Neuronal stem cell (in vitro differentiated cells): ENCODE measurements at regions not wholly inside any gene's neighbourhood (a gene's known extent, or its start where the extent isn't known, plus 50 kb on each side); places are given as distances from the start of the nearest gene placed in this dataset.

Experiments
- DNase-seq: peaks from one replicate; pipeline ENCODE4 v3.0.0-alpha.2; 2013; ENCODE audit warnings: low spot score
- H2AFZ ChIP-seq: one replicate; pipeline ENCODE4 v1.6.1; 2013; ENCODE audit warnings: mild to moderate bottlenecking, low read length, inconsistent platforms
- H2AK5ac ChIP-seq: 2 replicates; pipeline ENCODE4 v1.6.1; 2013; ENCODE audit warnings: low read depth, mild to moderate bottlenecking, inconsistent platforms, low read length, moderate library complexity, mixed read lengths
- H2BK120ac ChIP-seq: 2 replicates; pipeline ENCODE4 v1.6.1; 2013; ENCODE audit warnings: low read depth, mild to moderate bottlenecking, inconsistent platforms, low read length, moderate library complexity, mixed read lengths
- H2BK12ac ChIP-seq: one replicate; pipeline ENCODE4 v1.6.1; 2013; ENCODE audit warnings: low read length, inconsistent platforms
- H2BK15ac ChIP-seq: 2 replicates; pipeline ENCODE4 v1.6.1; 2013; ENCODE audit warnings: mild to moderate bottlenecking, low read length, inconsistent platforms, mixed read lengths
- H2BK5ac ChIP-seq: one replicate; pipeline ENCODE4 v1.6.1; 2013; ENCODE audit warnings: inconsistent platforms, mild to moderate bottlenecking, low read length, moderate library complexity
- H3K14ac ChIP-seq: one replicate; pipeline ENCODE4 v1.6.1; 2013; ENCODE audit warnings: low read length, inconsistent platforms
- H3K18ac ChIP-seq: 2 replicates; pipeline ENCODE4 v1.6.1; 2013; ENCODE audit warnings: low read length, inconsistent platforms
- H3K23ac ChIP-seq: 2 replicates; pipeline ENCODE4 v1.6.1; 2013; ENCODE audit warnings: low read depth, mild to moderate bottlenecking, mixed read lengths, low read length, inconsistent platforms; ENCODE audit not compliant: poor library complexity
- H3K27ac ChIP-seq: replicated peaks from 3 replicates; pipeline ENCODE4 v1.5.1; 2013; ENCODE audit warnings: low read length, inconsistent platforms
- H3K27me3 ChIP-seq, 3 experiments: 2 replicates each; pipeline ENCODE4 v1.6.1; 2013; ENCODE audit warnings: low read length in 3 of 3, mild to moderate bottlenecking in 2 of 3, inconsistent platforms in 1 of 3, low read depth in 1 of 3, mixed read lengths in 1 of 3, moderate library complexity in 1 of 3; ENCODE audit not compliant: control insufficient read depth in 3 of 3, insufficient read depth in 3 of 3
- H3K36me3 ChIP-seq, 2 donors: replicated peaks in 1 of 2; 2 replicates each; pipeline ENCODE4 v1.6.1; 2013; ENCODE audit warnings: low read length in 2 of 2; ENCODE audit not compliant: control insufficient read depth in 2 of 2, insufficient read depth in 2 of 2
- H3K4ac ChIP-seq: 2 replicates; pipeline ENCODE4 v1.6.1; 2013; ENCODE audit warnings: inconsistent platforms, mild to moderate bottlenecking, low read length, moderate library complexity
- H3K4me1 ChIP-seq, 2 donors: 1 replicate in 1 of 2; 2 replicates in 1 of 2; pipeline ENCODE4 v1.6.1; 2013; ENCODE audit warnings: low read length in 2 of 2, low read depth in 1 of 2; ENCODE audit not compliant: control insufficient read depth in 2 of 2, insufficient read depth in 1 of 2
- H3K4me2 ChIP-seq: one replicate; pipeline ENCODE4 v1.6.1; 2013; ENCODE audit warnings: mild to moderate bottlenecking, low read length, inconsistent platforms; ENCODE audit not compliant: insufficient read depth, poor library complexity, severe bottlenecking
- H3K4me3 ChIP-seq, 2 donors: 2 replicates each; pipeline ENCODE4 v1.5.1; 2013; ENCODE audit warnings: low read length in 2 of 2, mild to moderate bottlenecking in 2 of 2, inconsistent platforms in 1 of 2, moderate library complexity in 1 of 2
- H3K79me1 ChIP-seq: one replicate; pipeline ENCODE4 v1.6.1; 2013; ENCODE audit warnings: low read depth, mild to moderate bottlenecking, inconsistent platforms, low read length, moderate library complexity
- H3K9ac ChIP-seq: one replicate; pipeline ENCODE4 v1.6.1; 2013; ENCODE audit warnings: mild to moderate bottlenecking, low read depth, low read length, inconsistent platforms; ENCODE audit not compliant: poor library complexity
- H3K9me3 ChIP-seq, 2 donors: replicated peaks in 1 of 2; 2 replicates each; pipeline versions ENCODE3 to v1.6.1; 2013; ENCODE audit warnings: low read length in 2 of 2, mild to moderate bottlenecking in 2 of 2, inconsistent platforms in 1 of 2, low read depth in 1 of 2, mixed read lengths in 1 of 2, moderate library complexity in 1 of 2; ENCODE audit not compliant: control insufficient read depth in 2 of 2, insufficient read depth in 1 of 2
- H4K8ac ChIP-seq: one replicate; pipeline ENCODE4 v1.6.1; 2013; ENCODE audit warnings: low read depth, mild to moderate bottlenecking, inconsistent platforms, low read length, moderate library complexity
- H4K91ac ChIP-seq: one replicate; pipeline ENCODE4 v1.6.1; 2013; ENCODE audit warnings: low read length, low read depth, mild to moderate bottlenecking, inconsistent platforms; ENCODE audit not compliant: poor library complexity
- WGBS, 2 donors: extraction: QIAGEN DNeasy Blood & Tissue Kit; methylation state at CpG; one replicate each; pipeline ENCODE4 v1.1.7; 2013; ENCODE audit warnings: missing lambda C conversion rate in 2 of 2, mixed read lengths in 1 of 2; ENCODE audit not compliant: insufficient read length in 2 of 2, insufficient replicate concordance in 1 of 2; ENCODE audit errors: extremely low coverage in 2 of 2; 5-methylcytosine and 5-hydroxymethylcytosine counted together

DNA sequence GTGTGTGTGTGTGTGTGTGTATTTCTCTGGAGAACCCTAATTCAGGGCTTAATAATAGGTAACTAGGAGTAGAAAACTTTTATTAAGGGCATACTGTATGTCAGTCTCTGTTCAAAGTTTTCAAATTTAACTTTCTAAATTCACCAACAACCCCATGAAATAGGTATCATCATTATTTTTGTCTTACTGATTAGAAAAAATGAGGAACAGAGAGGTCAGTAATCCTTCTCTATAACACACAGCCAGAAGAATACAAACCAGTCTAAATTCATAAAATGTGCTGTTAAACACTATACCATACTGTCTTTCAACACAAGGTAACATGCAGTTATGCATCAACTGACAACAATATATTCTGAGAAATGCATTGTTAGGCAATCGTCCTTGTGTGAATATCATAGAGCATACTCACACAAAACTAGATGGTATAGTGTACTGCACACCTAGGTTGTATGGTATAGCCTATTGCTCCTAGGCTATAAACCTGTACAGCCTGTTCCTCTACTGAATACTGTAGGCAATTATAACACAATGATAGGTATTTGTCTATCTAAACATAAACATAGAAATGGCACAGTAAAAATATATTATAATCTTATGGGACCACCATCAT lies 143.1 kb downstream of the PTH2R start:
- no peak for DNase-seq
- H2AFZ ChIP-seq, result no peak overlapping the region
- H3K79me1 ChIP-seq, result no peaks in the 10 kb centered on the region
- no CpG with 5 or more reads among the region's 1 CpG for WGBS, 2 donors
- no peak overlapping the region for H3K14ac ChIP-seq
- H3K27ac ChIP-seq, result no peak overlapping the region
- no peak overlapping the region for H2BK120ac ChIP-seq
- no peak overlapping the region for H3K23ac ChIP-seq
- H3K4ac ChIP-seq, result no peak overlapping the region
- H3K4me1 ChIP-seq, result peaks cover 0 to 4% of the 10 kb centered on the region in 2 donors
- H2BK15ac ChIP-seq, result no peak overlapping the region
- H3K4me2 ChIP-seq, result no peak overlapping the region
- H2BK12ac ChIP-seq, result no peak overlapping the region
- H3K27me3 ChIP-seq, result no peaks in the 10 kb centered on the region
- H2BK5ac ChIP-seq, result no peak overlapping the region
- no peak overlapping the region for H2AK5ac ChIP-seq
- H4K8ac ChIP-seq, result no peak overlapping the region
- no peak overlapping the region for H3K9ac ChIP-seq
- H3K9me3 ChIP-seq, result no peaks in the 10 kb centered on the region
- H3K18ac ChIP-seq, result no peak overlapping the region
- no peak overlapping the region for H4K91ac ChIP-seq
- H3K4me3 ChIP-seq, result no peak overlapping the region
- no peaks in the 10 kb centered on the region for H3K36me3 ChIP-seq

GRCh38 chr2:208552943-208553342 lies 146.4 kb downstream of the PTH2R start:
- Histone ChIP-seq H3K27me3 (no peaks in the 10 kb centered on the region), H2BK5ac (no peak overlapping the region), H3K14ac (no peak overlapping the region), H2AK5ac (no peak overlapping the region), H3K36me3 (no peaks in the 10 kb centered on the region), H3K27ac (no peak overlapping the region), H2BK120ac (no peak overlapping the region), H3K4me3 (no peak overlapping the region), H4K8ac (no peak overlapping the region), H2BK12ac (no peak overlapping the region), H3K4me2 (no peak overlapping the region), H3K23ac (no peak overlapping the region), H3K18ac (no peak overlapping the region), H4K91ac (no peak overlapping the region), H3K79me1 (no peaks in the 10 kb centered on the region), H3K9me3 (no peaks in the 10 kb centered on the region), H2AFZ (no peak overlapping the region), H3K9ac (no peak overlapping the region), H2BK15ac (no peak overlapping the region), H3K4me1 (no peaks in the 10 kb centered on the region), H3K4ac (no peak overlapping the region)
- DNase-seq, result no peak
- no CpG with 5 or more reads among the region's 1 CpG for WGBS, 2 donors

GRCh38 chr2:208556983-208557484 lies 150.4 kb downstream of the PTH2R start:
- Histone ChIP-seq H3K9me3 (no peaks in the 10 kb centered on the region), H3K4me1 (no peaks in the 10 kb centered on the region), H3K4ac (no peak overlapping the region), H3K36me3 (no peaks in the 10 kb centered on the region), H4K8ac (no peak overlapping the region), H4K91ac (no peak overlapping the region), H2AK5ac (no peak overlapping the region), H2BK15ac (no peak overlapping the region), H3K79me1 (no peaks in the 10 kb centered on the region), H3K18ac (no peak overlapping the region), H3K14ac (no peak overlapping the region), H3K4me2 (no peak overlapping the region), H3K4me3 (no peak overlapping the region), H3K27me3 (no peaks in the 10 kb centered on the region), H3K27ac (no peak overlapping the region), H2BK12ac (no peak overlapping the region), H2BK5ac (no peak overlapping the region), H2AFZ (no peak overlapping the region), H3K9ac (no peak overlapping the region), H3K23ac (no peak overlapping the region), H2BK120ac (no peak overlapping the region)
- DNase-seq, result no peak
- WGBS, 2 donors, result no CpG with 5 or more reads among the region's 3 CpGs

GRCh38 chr2:208565690-208566416 lies 159.3 kb downstream of the PTH2R start:
- whole genome bisulfite sequencing, 2 donors, result no CpG with 5 or more reads among the region's 8 CpGs
- Histone ChIP-seq H3K79me1 (no peaks in the 10 kb centered on the region), H4K91ac (no peak overlapping the region), H3K4me2 (no peak overlapping the region), H3K27me3 (no peaks in the 10 kb centered on the region), H2AFZ (no peak overlapping the region), H3K9me3 (no peaks in the 10 kb centered on the region), H3K4me1 (no peaks in the 10 kb centered on the region), H2BK12ac (no peak overlapping the region), H3K4ac (no peak overlapping the region), H2BK120ac (no peak overlapping the region), H3K14ac (no peak overlapping the region), H2BK5ac (no peak overlapping the region), H3K4me3 (no peak overlapping the region), H3K9ac (no peak overlapping the region), H3K23ac (no peak overlapping the region), H4K8ac (no peak overlapping the region), H3K27ac (no peak overlapping the region), H2AK5ac (no peak overlapping the region), H3K18ac (no peak overlapping the region), H3K36me3 (no peaks in the 10 kb centered on the region), H2BK15ac (no peak overlapping the region)
- no peak for DNase-seq
